ENCODE measurements at regions not wholly inside any gene's neighbourhood (a gene's known extent, or its start where the extent isn't known, plus 50 kb on each side); places are given as distances from the start of the nearest gene placed in this dataset.

GRCh38 chr11:13868710-13869397, 93.7 kb upstream of the SPON1 start:
- no peaks in the 10 kb centered on the region for H3K36me3 Mint-ChIP-seq (ENCODE audit: low read depth)
- no peak for DNase-seq
- peaks cover 6% of the 10 kb centered on the region; the same call in 1 of the 2 replicates for H3K27me3 Mint-ChIP-seq (ENCODE audit: insufficient read depth)
- H3K9me3 Mint-ChIP-seq: no peaks in the 10 kb centered on the region; the same call in 1 of the 2 replicates
- H3K4me3 Mint-ChIP-seq: no peak overlapping the region
- no peaks in the 10 kb centered on the region for H3K4me1 Mint-ChIP-seq (ENCODE audit: low read depth)
- H3K27ac Mint-ChIP-seq: no peak overlapping the region
- no peak for TF ChIP-seq CTCF (IDR thresholded peaks at IDR 0.05)

- peaks cover 6% of the 10 kb centered on the region; the same call in 1 of the 2 replicates for H3K27me3 Mint-ChIP-seq (ENCODE audit: insufficient read depth)
- no peaks in the 10 kb centered on the region; the same call in 1 of the 2 replicates for H3K9me3 Mint-ChIP-seq
- no peak for TF ChIP-seq CTCF (IDR thresholded peaks at IDR 0.05)
- H3K27ac Mint-ChIP-seq: no peak overlapping the region
- H3K4me1 Mint-ChIP-seq (ENCODE audit: low read depth): no peaks in the 10 kb centered on the region
- H3K36me3 Mint-ChIP-seq (ENCODE audit: low read depth): no peaks in the 10 kb centered on the region
- DNase-seq: no peak
- no peak overlapping the region for H3K4me3 Mint-ChIP-seq
These were observed 93.1 kb upstream of the SPON1 start for GRCh38 chr11:13869398-13869886.

GRCh38 chr11:13874597-13874996, 87.9 kb upstream of the SPON1 start:
- no peaks in the 10 kb centered on the region for H3K4me1 Mint-ChIP-seq (ENCODE audit: low read depth)
- H3K9me3 Mint-ChIP-seq: no peaks in the 10 kb centered on the region; the same call in 1 of the 2 replicates
- no peaks in the 10 kb centered on the region for H3K36me3 Mint-ChIP-seq (ENCODE audit: low read depth)
- no peak for TF ChIP-seq CTCF (IDR thresholded peaks at IDR 0.05)
- DNase-seq: no peak
- no peak overlapping the region for H3K4me3 Mint-ChIP-seq
- peaks cover 8% of the 10 kb centered on the region for H3K27me3 Mint-ChIP-seq (ENCODE audit: insufficient read depth)
- H3K27ac Mint-ChIP-seq: no peak overlapping the region

GRCh38 chr11:13875643-13876042, 86.9 kb upstream of the SPON1 start:
- no peaks in the 10 kb centered on the region for H3K36me3 Mint-ChIP-seq (ENCODE audit: low read depth)
- no peaks in the 10 kb centered on the region for H3K4me1 Mint-ChIP-seq (ENCODE audit: low read depth)
- no peak overlapping the region for H3K27ac Mint-ChIP-seq
- H3K9me3 Mint-ChIP-seq: no peaks in the 10 kb centered on the region; the same call in 1 of the 2 replicates
- DNase-seq: no peak
- H3K4me3 Mint-ChIP-seq: no peak overlapping the region
- TF ChIP-seq CTCF (IDR thresholded peaks at IDR 0.05): no peak
- H3K27me3 Mint-ChIP-seq (ENCODE audit: insufficient read depth): peaks cover 8% of the 10 kb centered on the region

- H3K36me3 Mint-ChIP-seq (ENCODE audit: low read depth): no peaks in the 10 kb centered on the region
- TF ChIP-seq CTCF (IDR thresholded peaks at IDR 0.05): no peak
- H3K27ac Mint-ChIP-seq: no peak overlapping the region
- no peak overlapping the region for H3K4me3 Mint-ChIP-seq
- DNase-seq: no peak
- peaks cover 8% of the 10 kb centered on the region for H3K27me3 Mint-ChIP-seq (ENCODE audit: insufficient read depth)
- no peaks in the 10 kb centered on the region; the same call in 1 of the 2 replicates for H3K9me3 Mint-ChIP-seq
- no peaks in the 10 kb centered on the region for H3K4me1 Mint-ChIP-seq (ENCODE audit: low read depth)
These were observed 86.1 kb upstream of the SPON1 start for GRCh38 chr11:13876423-13876822.
